Esophagus (tissue), 2 donors: ENCODE measurements at regions not wholly inside any gene's neighbourhood (a gene's known extent, or its start where the extent isn't known, plus 50 kb on each side); places are given as distances from the start of the nearest gene placed in this dataset.
A peak's percentile ranks its signal among the peaks of the same experiment; 100 is the strongest.

ENCODE experiments used
- H3K27ac ChIP-seq, 2 donors: one replicate each; pipeline ENCODE4 v1.5.1; 2013; ENCODE audit warnings: low read depth in 2 of 2, mild to moderate bottlenecking in 2 of 2, inconsistent platforms in 1 of 2, low read length in 1 of 2, moderate library complexity in 1 of 2
- H3K27me3 ChIP-seq, 2 donors: one replicate each; pipeline ENCODE4 v1.6.1; 2013; ENCODE audit warnings: low read length in 2 of 2, control low read depth in 1 of 2, mild to moderate bottlenecking in 1 of 2; ENCODE audit not compliant: insufficient read depth in 2 of 2, control insufficient read depth in 1 of 2
- H3K36me3 ChIP-seq, 2 donors: one replicate each; pipeline ENCODE4 v1.6.1; 2013; ENCODE audit warnings: low read length in 1 of 2; ENCODE audit not compliant: control insufficient read depth in 2 of 2, insufficient read depth in 2 of 2
- H3K4me1 ChIP-seq, 2 donors: one replicate each; pipeline ENCODE4 v1.6.1; 2013; ENCODE audit warnings: low read length in 1 of 2; ENCODE audit not compliant: control insufficient read depth in 2 of 2, insufficient read depth in 2 of 2
- H3K4me3 ChIP-seq, 2 donors: one replicate each; pipeline ENCODE4 v1.5.1; 2013; ENCODE audit warnings: low read length in 2 of 2, mild to moderate bottlenecking in 2 of 2, low read depth in 1 of 2, moderate library complexity in 1 of 2
- H3K9me3 ChIP-seq, 2 donors: one replicate each; pipeline ENCODE4 v1.6.1; 2013; ENCODE audit warnings: mild to moderate bottlenecking in 2 of 2, low read depth in 1 of 2, low read length in 1 of 2, moderate library complexity in 1 of 2; ENCODE audit not compliant: control insufficient read depth in 2 of 2, insufficient read depth in 1 of 2
- WGBS, 2 donors: extraction: QIAGEN DNeasy Blood & Tissue Kit; methylation state at CpG; one replicate each; pipeline ENCODE4 v1.1.7; 2013; 5-methylcytosine and 5-hydroxymethylcytosine counted together
- donor health status: healthy with polysubstance abuse.
- donor health status: Bipolar disorder and iron deficiency.

DNA sequence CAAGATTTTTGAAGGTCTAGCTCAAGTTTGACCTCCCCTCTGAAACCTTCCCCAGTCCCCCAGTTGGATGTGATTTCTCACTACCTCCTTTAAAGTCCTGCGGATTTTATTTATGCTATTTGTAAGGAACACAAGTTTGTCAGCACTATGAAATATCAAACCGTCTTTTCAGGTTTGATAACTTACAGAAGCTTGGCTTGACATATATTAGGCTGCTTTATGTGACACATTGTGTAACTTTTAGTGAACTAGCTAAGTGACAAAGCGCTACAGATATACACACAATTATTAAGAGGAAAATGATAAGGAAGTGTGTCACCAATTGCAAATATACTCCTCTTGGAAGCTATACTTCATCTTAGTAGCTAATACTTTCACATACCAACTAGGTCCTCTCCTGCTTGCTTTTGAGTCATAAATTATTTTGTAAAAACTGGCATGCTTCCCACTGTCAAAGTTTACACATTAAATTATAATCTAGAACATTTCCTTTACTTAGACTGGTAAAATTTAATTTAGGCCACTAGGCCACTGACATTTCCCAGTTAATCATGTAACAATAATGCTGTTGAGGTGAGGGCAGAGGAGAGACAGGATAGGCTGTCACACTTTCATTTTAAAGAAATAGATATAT lies 149.5 kb downstream of the TMTC3 start:
- Histone ChIP-seq H3K4me3 (no peak overlapping the region), H3K4me1 (no peaks in the 10 kb centered on the region), H3K36me3 (no peaks in the 10 kb centered on the region), H3K27ac (no peak overlapping the region), H3K9me3 (no peaks in the 10 kb centered on the region), H3K27me3 (no peaks in the 10 kb centered on the region)
- WGBS, 2 donors = 80 to 86% methylated on average over 3 of the region's 3 CpGs

DNA sequence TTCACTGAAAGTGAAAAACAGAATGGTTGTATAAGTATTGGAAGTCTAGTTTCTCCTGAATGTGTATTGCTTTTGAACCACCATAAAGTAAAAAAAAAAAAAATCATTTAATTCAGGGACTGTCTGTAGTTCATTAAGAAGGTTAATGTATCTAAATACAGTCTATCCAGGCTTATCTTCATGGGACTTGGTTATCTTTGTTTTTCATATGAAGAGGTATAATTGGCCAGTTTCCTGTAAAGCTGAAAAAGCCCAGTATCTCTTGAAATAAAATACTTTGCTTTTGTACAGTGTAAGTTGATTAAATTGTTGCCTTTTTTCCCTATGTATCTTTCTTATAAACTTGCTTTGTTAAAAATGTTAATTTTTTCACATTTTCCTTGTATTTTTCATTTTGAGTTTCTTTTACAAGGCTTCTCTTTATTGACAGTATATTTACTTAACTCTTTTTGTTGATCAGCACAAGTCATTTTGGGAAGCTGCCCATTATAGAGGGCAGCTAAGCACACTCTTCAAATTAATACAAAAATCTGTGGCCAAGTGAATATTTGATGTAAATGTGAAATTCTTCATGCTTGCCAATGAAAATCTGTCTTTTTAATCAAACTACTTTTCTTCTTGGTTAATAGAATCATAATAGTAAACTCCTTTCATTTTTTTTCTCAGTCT lies 156.0 kb downstream of the TMTC3 start:
- Histone ChIP-seq H3K27ac (no peak overlapping the region), H3K9me3 (no peaks in the 10 kb centered on the region), H3K4me3 (no peak overlapping the region), H3K27me3 (no peaks in the 10 kb centered on the region), H3K4me1 (no peaks in the 10 kb centered on the region), H3K36me3 (no peaks in the 10 kb centered on the region)

DNA sequence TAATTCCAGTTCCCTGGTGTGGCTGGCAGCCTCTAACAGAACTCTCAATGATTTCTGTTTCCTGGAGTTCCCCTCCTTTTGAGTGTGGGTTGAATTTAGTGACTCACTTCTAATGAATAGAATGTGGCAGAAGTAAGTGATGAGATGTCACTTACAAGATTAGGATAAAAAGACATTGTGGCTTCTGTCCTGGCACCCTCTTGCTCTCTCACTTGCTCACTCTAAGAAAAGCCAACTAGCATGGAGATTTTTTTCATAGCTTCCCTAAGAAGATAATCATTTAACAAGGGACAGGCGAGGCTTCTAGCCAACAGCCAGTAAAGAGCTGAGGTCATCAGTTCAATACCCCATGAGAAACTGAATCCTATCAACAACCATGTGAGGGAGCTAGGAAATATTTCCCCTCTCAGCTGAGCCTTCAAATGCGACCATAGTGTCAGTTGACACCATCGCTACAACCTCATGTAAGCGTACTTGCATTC lies 156.7 kb downstream of the TMTC3 start:
- Histone ChIP-seq H3K36me3 (no peaks in the 10 kb centered on the region), H3K9me3 (no peaks in the 10 kb centered on the region), H3K27me3 (no peaks in the 10 kb centered on the region), H3K4me1 (no peaks in the 10 kb centered on the region), H3K27ac (peak overlapping the region; percentile 45 to 84), H3K4me3 (no peak overlapping the region)
- WGBS, 2 donors = 67 to 69% methylated on average over 4 of the region's 4 CpGs

DNA sequence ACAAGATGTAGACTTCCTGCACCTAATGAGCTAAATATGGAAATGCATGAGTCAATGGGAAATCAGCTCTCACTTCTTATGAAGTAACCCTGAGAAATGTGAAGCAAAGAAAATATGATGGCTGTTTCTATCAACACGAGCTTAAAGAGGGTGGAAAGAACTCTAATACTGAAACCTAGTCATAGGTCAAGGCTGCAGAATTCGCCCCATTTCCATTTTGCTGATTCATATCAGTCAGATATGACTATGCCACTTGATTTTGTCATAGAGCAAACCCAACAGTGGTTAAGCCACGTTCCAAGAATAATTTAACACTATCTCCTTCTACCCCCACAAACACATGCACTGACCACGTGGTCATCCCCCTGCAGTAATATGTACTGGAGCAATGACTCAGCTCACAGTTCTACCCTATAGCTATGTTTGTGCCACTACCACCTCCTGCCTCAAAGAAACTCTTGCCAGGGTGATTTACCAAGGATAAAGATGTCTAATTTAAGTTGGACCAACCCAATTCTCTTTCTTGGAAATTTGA lies 157.5 kb downstream of the TMTC3 start:
- H3K27ac ChIP-seq = peak overlapping the region; percentile 68 to 73
- 37 to 45% methylated on average over 4 of the region's 4 CpGs for WGBS, 2 donors

DNA sequence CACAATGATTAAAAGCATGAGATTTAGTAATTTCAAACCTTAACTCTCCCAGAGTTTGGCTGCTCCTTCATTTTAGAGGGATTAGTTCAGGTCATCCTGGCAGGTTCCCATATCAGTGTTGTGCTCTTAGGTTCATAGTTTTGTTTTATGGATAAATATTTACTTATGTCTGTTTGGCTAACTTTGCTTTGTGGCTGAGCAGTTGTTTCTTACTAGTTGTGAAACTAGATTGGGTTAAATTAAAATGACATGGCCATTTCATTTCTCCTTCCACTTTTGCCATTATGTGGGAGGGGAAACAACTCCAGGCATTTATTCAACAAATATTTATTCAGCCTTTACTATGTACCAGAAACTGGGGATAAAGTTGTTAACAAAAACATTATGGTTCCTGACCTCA lies 158.8 kb downstream of the TMTC3 start:
- H3K4me1 ChIP-seq = no peaks in the 10 kb centered on the region
- no peaks in the 10 kb centered on the region for H3K36me3 ChIP-seq
- H3K4me3 ChIP-seq = no peak overlapping the region
- H3K27ac ChIP-seq = no peak overlapping the region
- no peaks in the 10 kb centered on the region for H3K27me3 ChIP-seq
- H3K9me3 ChIP-seq = no peaks in the 10 kb centered on the region

More for the DNA sequence above, 157.5 kb downstream of the TMTC3 start:
- Histone ChIP-seq H3K36me3 (no peaks in the 10 kb centered on the region), H3K9me3 (no peaks in the 10 kb centered on the region), H3K27me3 (no peaks in the 10 kb centered on the region), H3K4me3 (no peak overlapping the region), H3K4me1 (no peaks in the 10 kb centered on the region)

DNA sequence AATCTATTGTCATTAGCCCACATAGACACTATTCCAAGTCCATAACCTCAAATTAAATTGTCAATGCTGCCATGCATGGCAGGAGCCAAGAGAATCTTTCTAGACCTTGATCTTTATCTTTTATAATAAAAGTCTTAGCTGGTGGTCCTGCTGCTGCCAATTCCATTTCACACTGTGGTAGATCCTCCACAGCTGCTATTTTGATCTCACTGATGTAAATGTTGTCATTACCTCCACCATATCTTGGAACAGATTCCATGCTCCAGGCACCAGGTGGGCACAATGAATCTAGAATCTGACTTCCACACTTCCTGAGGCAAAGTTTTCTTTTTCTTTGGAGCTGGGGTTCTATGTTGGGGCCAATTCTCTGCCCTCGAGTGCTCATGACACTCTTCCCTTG lies 161.2 kb downstream of the TMTC3 start:
- no peaks in the 10 kb centered on the region for H3K36me3 ChIP-seq
- H3K4me3 ChIP-seq = no peak overlapping the region
- H3K4me1 ChIP-seq = no peaks in the 10 kb centered on the region
- no peaks in the 10 kb centered on the region for H3K9me3 ChIP-seq
- 85 to 88% methylated on average over 1 of the region's 1 CpG for WGBS, 2 donors
- H3K27me3 ChIP-seq = no peaks in the 10 kb centered on the region
- no peak overlapping the region for H3K27ac ChIP-seq

DNA sequence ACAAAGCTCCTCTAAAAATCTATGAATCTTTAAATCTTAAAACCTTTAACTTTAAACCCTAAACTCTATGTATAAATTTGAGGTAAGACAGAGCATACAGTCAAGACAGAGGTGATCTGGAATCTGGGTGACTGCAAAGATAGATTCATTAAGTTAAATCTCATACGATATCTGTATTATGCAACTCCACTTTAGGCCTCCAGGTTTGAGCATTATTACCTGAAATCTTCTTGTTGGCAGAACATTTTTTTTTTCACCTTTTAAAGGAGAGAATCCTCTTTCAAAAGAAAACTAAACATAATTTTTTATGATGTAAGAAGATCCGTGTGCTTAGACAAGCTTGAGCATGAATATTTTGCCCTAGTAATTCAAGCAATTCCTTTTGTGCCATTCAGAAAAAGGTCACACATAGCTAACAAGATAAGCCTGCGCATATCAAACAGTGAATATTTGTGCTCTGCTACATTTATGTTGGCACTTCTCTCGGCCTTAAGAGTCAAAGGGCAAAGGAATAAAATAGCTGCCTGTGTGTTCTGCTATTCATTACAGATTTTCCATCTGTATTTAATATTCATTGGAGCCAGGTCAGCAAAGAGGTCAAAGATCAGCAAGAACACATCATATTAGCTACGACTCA lies 163.3 kb downstream of the TMTC3 start:
- Histone ChIP-seq H3K27me3 (no peaks in the 10 kb centered on the region), H3K4me1 (no peaks in the 10 kb centered on the region), H3K9me3 (no peaks in the 10 kb centered on the region), H3K36me3 (no peaks in the 10 kb centered on the region), H3K4me3 (no peak overlapping the region), H3K27ac (no peak overlapping the region)
- 37 to 39% methylated on average over 5 of the region's 5 CpGs for WGBS, 2 donors

DNA sequence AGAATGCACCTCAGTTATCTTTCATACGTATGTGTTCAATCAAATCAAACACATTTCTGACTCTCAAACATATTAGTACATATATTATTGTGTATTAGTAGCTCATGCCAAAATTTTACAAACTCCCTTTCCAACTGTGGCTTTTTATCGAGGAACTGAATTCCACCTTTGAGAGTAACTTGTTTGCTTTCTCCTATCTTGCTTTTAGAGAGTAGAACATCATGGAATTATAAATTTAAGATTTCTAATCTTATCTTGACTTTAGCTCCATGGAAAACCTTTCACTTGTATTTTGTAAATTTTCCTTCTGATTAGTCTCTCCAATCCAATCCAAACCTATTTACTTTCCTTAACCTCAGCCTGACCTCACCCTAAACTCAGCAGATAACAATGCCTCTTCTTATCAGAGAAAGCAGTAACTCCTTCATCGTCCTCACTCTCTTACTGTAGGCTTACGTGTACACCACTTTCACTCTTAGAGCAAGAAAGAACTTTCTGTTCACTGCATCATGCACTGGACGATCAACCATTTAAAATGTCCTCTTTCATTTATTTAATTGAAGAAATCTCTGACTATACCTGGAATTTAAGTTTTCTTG lies 164.5 kb downstream of the TMTC3 start:
- Histone ChIP-seq H3K4me3 (no peak overlapping the region), H3K4me1 (no peaks in the 10 kb centered on the region)
- WGBS, 2 donors = 64 to 74% methylated on average over 5 of the region's 5 CpGs

DNA sequence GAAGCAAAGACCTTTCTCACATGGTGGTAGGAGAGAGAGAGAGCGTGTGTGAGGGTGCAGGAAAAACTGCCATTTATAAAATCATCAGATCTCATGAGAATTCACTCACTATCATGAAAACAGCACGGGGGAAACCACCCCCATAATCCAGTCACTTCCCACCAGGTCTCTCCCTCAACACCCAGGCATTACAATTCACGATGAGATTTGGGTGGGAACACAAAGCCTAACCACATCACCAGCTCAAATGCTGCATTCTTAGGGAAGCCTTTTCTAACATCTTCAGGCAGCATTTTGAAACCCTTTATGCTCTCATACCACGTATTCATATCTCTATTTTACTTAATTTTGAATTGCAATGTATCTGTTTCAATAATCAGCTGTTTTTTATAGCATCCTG lies 165.9 kb downstream of the TMTC3 start:
- 87 to 90% methylated on average over 4 of the region's 4 CpGs for WGBS, 2 donors
- Histone ChIP-seq H3K27ac (no peak overlapping the region), H3K4me1 (no peaks in the 10 kb centered on the region), H3K27me3 (no peaks in the 10 kb centered on the region), H3K9me3 (no peaks in the 10 kb centered on the region), H3K36me3 (no peaks in the 10 kb centered on the region), H3K4me3 (no peak overlapping the region)

More for the DNA sequence above, 164.5 kb downstream of the TMTC3 start:
- Histone ChIP-seq H3K27me3 (no peaks in the 10 kb centered on the region), H3K9me3 (no peaks in the 10 kb centered on the region), H3K36me3 (no peaks in the 10 kb centered on the region), H3K27ac (no peak overlapping the region)
